VCaP (cell line): ENCODE measurements at regions not wholly inside any gene's neighbourhood (a gene's known extent, or its start where the extent isn't known, plus 50 kb on each side); places are given as distances from the start of the nearest gene placed in this dataset.

ENCODE experiments used
- H3K27ac ChIP-seq: fragments of 450-650 bp; 2 replicates; pipeline ENCODE4 v1.5.1; 2017
- CTCF ChIP-seq: fragments of 450-650 bp; conservative IDR thresholded peaks from 2 replicates; pipeline ENCODE4 v1.5.1; 2017; ENCODE audit warnings: mild to moderate bottlenecking, moderate library complexity

- H3K27ac ChIP-seq: no peak overlapping the region
- no peak for TF ChIP-seq CTCF
Measured at GRCh38 chr5:24732184-24732583, 87.4 kb upstream of the CDH10 start.

DNA sequence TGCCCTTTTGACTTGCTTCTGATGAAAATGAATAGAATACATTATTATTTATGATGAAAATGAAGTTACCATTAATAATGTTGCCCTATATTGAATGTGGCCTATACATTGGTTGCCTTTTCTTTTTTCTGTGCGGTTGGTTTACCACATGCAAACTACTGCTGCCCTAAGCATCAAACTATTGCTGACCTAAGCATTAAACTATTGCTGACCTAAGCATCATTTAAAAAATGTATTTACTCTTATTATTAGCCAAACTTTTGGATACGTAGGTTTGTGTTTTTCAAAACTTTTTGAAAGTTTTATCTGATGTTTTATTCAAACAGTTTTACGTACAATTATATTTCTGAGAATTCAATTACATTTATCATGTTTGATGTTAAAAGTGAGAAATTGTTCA is 76.0 kb upstream of the CDH10 start:
- no peak for TF ChIP-seq CTCF
- H3K27ac ChIP-seq: no peak overlapping the region

- H3K27ac ChIP-seq: no peak overlapping the region
- no peak for TF ChIP-seq CTCF
Measured at GRCh38 chr5:24714746-24715145, 70.0 kb upstream of the CDH10 start.

GRCh38 chr5:24712947-24713346 is 68.2 kb upstream of the CDH10 start:
- no peak for TF ChIP-seq CTCF
- no peak overlapping the region for H3K27ac ChIP-seq

- no peak for TF ChIP-seq CTCF
- H3K27ac ChIP-seq: no peak overlapping the region
Measured at GRCh38 chr5:24712047-24712446, 67.3 kb upstream of the CDH10 start.

DNA sequence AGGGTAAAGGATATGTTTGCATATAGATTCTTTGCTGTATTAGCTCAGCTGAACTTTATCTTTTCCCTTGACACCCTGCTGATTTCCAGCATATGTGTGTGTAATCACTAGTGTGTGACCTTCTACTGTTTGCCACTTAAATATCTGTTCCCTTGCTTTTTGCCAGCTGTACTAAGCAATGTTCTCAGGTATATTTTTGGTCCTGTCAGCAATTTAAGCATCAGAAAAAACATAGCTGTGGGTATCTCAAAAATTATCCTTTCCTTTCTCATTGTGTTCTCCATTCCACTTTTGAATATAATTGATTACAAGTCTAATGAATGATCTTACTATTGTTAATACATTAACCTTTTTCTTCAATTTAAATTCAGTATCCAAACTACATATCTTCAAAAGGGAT is 59.2 kb upstream of the CDH10 start:
- no peak overlapping the region for H3K27ac ChIP-seq
- TF ChIP-seq CTCF: no peak
